ENCODE measurements at regions not wholly inside any gene's neighbourhood (a gene's known extent, or its start where the extent isn't known, plus 50 kb on each side); places are given as distances from the start of the nearest gene placed in this dataset.
"Not testable (repeated sequence)": the region's sequence is repeated elsewhere in the genome, so short reads cannot be mapped to it uniquely, and the experiment has no call there.

GRCh38 chr4:84298719-84299254 is 200.3 kb downstream of the NKX6-1 start:
- not testable (repeated sequence) for TF ChIP-seq CTCF (IDR thresholded peaks at IDR 0.05); POLR2A (IDR thresholded peaks at IDR 0.05); POLR2AphosphoS5 (IDR thresholded peaks at IDR 0.05; ENCODE audit: insufficient read depth in 1 of 2, low read depth in 1 of 2)

Data from vagina (tissue), 2 donors.